ENCODE measurements at regions not wholly inside any gene's neighbourhood (a gene's known extent, or its start where the extent isn't known, plus 50 kb on each side); places are given as distances from the start of the nearest gene placed in this dataset.

GRCh38 chr20:20992686-20993360 lies 113.3 kb downstream of the LINC00237 start:
- no peak for DNase-seq

- DNase-seq: no peak
These were observed 113.9 kb downstream of the LINC00237 start for GRCh38 chr20:20992277-20992676.

GRCh38 chr20:20989081-20989480 lies 117.1 kb downstream of the LINC00237 start:
- DNase-seq: no peak

GRCh38 chr20:20979934-20980333 lies 126.2 kb downstream of the LINC00237 start:
- DNase-seq: no peak

- no peak for DNase-seq
These were observed 128.4 kb downstream of the LINC00237 start for GRCh38 chr20:20977786-20978185.

GRCh38 chr20:20972490-20972889 lies 133.7 kb downstream of the LINC00237 start:
- DNase-seq: no peak

- no peak for DNase-seq
These were observed 134.3 kb downstream of the LINC00237 start for GRCh38 chr20:20971810-20972209.

GRCh38 chr20:20970841-20971240 lies 135.3 kb downstream of the LINC00237 start:
- no peak for DNase-seq

- DNase-seq: no peak
These were observed 136.4 kb downstream of the LINC00237 start for GRCh38 chr20:20969701-20970280.

GRCh38 chr20:20967564-20968184 lies 138.5 kb downstream of the LINC00237 start:
- DNase-seq: no peak

- DNase-seq: no peak
These were observed 140.0 kb downstream of the LINC00237 start for GRCh38 chr20:20966171-20966570.

GRCh38 chr20:20959031-20959755 lies 147.0 kb downstream of the LINC00237 start:
- DNase-seq: no peak

GRCh38 chr20:20956513-20956931 lies 149.6 kb downstream of the LINC00237 start:
- no peak for DNase-seq

- DNase-seq: no peak
These were observed 150.3 kb downstream of the LINC00237 start for GRCh38 chr20:20955892-20956291.

- DNase-seq: no peak
These were observed 152.2 kb downstream of the LINC00237 start for GRCh38 chr20:20953738-20954618.

GRCh38 chr20:20950620-20951019 lies 155.5 kb downstream of the LINC00237 start:
- no peak for DNase-seq

- no peak for DNase-seq
These were observed 159.9 kb downstream of the LINC00237 start for GRCh38 chr20:20946122-20946759.

GRCh38 chr20:20941468-20941889 lies 164.7 kb downstream of the LINC00237 start:
- no peak for DNase-seq

GRCh38 chr20:20939006-20939405 lies 167.2 kb downstream of the LINC00237 start:
- no peak for DNase-seq

GRCh38 chr20:20938599-20938998 lies 167.6 kb downstream of the LINC00237 start:
- DNase-seq: no peak

- DNase-seq: no peak
These were observed 168.0 kb downstream of the LINC00237 start for GRCh38 chr20:20938131-20938530.

All from CD4-positive, alpha-beta T cell treated with Interleukin-4 for 4 hours (primary cell).